ENCODE measurements at regions not wholly inside any gene's neighbourhood (a gene's known extent, or its start where the extent isn't known, plus 50 kb on each side); places are given as distances from the start of the nearest gene placed in this dataset.

DNA sequence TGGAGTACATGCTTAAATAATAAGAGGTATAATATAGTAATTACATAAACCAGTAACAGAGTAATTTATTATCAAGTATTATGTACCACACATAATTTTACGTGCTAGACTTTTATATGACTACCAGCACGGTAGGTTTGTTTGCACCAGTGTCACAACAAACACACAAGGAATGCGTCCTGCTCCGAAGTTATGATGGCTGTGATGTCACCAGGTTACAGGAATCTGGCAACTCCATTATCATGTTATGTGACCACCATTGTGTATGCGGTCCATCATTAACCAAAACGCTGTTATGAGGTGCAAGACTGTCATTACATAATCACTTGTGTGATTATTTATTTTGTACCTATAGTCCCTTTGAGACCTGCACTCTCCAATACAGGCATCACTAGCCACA is 235.2 kb upstream of the PMEPA1 start:
- H2AFZ ChIP-seq (ENCODE audit: low read length), result no peak overlapping the region
- H3K4me3 ChIP-seq (ENCODE audit: low read length, poor library complexity, severe bottlenecking), result no peak overlapping the region
- no peak overlapping the region for H3K9ac ChIP-seq (ENCODE audit: low read depth, low read length, poor library complexity, severe bottlenecking)
- H4K20me1 ChIP-seq (ENCODE audit: insufficient read depth, low read length, poor library complexity, severe bottlenecking), result no peaks in the 10 kb centered on the region
- no peaks in the 10 kb centered on the region for H3K27me3 ChIP-seq (ENCODE audit: insufficient read depth, low read length, poor library complexity, severe bottlenecking)
- H3K36me3 ChIP-seq (ENCODE audit: insufficient read depth, low read length), result no peaks in the 10 kb centered on the region
- no peaks in the 10 kb centered on the region for H3K9me2 ChIP-seq (replicated peaks; ENCODE audit: low read depth, low read length)
- no peak for TF ChIP-seq CTCF (conservative IDR thresholded peaks at IDR 0.05; ENCODE audit: low read length)
- no peaks in the 10 kb centered on the region for H3K9me3 ChIP-seq (ENCODE audit: insufficient read depth, low read depth, low read length)
- H3F3A ChIP-seq (ENCODE audit: low read depth), result no peaks in the 10 kb centered on the region
- H3K4me1 ChIP-seq (ENCODE audit: insufficient read depth, low read length, poor library complexity, severe bottlenecking), result no peaks in the 10 kb centered on the region
- H3K4me2 ChIP-seq (ENCODE audit: low read depth, low read length, poor library complexity, severe bottlenecking), result no peak overlapping the region
- no peaks in the 10 kb centered on the region for H3K79me2 ChIP-seq (ENCODE audit: insufficient read depth, low read length)

DNA sequence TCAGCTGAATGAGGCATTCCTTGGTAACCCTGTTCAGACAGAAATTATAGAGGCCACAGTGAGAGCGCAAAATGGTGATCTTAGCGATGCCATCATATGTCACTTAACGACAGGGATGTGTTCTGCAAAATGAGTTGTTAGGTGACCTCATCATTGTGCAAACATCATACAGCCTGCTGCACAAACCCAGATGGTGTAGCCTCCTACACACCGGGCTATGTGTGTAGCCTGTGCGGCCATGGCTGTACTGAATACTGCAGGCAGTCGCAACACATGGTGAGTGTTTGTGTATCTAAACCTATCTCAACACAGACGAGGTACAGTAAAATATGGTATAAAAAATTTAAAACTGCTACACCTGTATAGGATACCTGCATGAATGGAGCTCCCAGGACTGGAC is 234.1 kb upstream of the PMEPA1 start:
- Histone ChIP-seq H4K20me1 (ENCODE audit: insufficient read depth, low read length, poor library complexity, severe bottlenecking) (no peaks in the 10 kb centered on the region), H3K9ac (ENCODE audit: low read depth, low read length, poor library complexity, severe bottlenecking) (no peak overlapping the region), H3F3A (ENCODE audit: low read depth) (no peaks in the 10 kb centered on the region), H3K27me3 (ENCODE audit: insufficient read depth, low read length, poor library complexity, severe bottlenecking) (no peaks in the 10 kb centered on the region), H3K36me3 (ENCODE audit: insufficient read depth, low read length) (no peaks in the 10 kb centered on the region), H2AFZ (ENCODE audit: low read length) (no peak overlapping the region), H3K4me3 (ENCODE audit: low read length, poor library complexity, severe bottlenecking) (no peak overlapping the region), H3K4me1 (ENCODE audit: insufficient read depth, low read length, poor library complexity, severe bottlenecking) (no peaks in the 10 kb centered on the region), H3K4me2 (ENCODE audit: low read depth, low read length, poor library complexity, severe bottlenecking) (no peak overlapping the region), H3K9me3 (ENCODE audit: insufficient read depth, low read depth, low read length) (no peaks in the 10 kb centered on the region), H3K9me2 (replicated peaks; ENCODE audit: low read depth, low read length) (no peaks in the 10 kb centered on the region), H3K79me2 (ENCODE audit: insufficient read depth, low read length) (no peaks in the 10 kb centered on the region)
- TF ChIP-seq EZH2phosphoT487 (IDR thresholded peaks at IDR 0.05; ENCODE audit: borderline replicate concordance) (no peak), CTCF (conservative IDR thresholded peaks at IDR 0.05; ENCODE audit: low read length) (no peak)

DNA sequence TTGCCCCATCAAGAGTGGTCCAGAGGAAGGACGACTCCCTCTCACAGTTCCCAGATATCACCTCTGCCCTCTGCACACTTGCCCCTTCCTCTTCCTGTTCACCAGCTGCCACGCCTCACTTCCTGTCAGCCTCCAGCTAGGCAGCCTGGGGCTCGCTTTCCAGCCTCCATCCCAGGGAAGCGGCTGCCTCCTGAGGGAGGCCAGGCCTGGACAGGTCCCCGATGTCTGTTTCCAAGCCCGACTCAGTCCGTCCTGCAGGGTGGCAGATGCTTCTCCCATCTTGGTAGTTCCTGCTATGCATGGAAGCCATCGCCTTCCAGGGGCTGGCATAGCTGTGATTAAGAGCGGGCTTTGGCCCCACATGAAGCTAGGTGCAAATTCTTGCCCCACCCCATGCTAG is 233.5 kb upstream of the PMEPA1 start:
- no peaks in the 10 kb centered on the region for H3K4me1 ChIP-seq (ENCODE audit: insufficient read depth, low read length, poor library complexity, severe bottlenecking)
- H3K4me3 ChIP-seq (ENCODE audit: low read length, poor library complexity, severe bottlenecking), result no peak overlapping the region
- H3K36me3 ChIP-seq (ENCODE audit: insufficient read depth, low read length), result no peaks in the 10 kb centered on the region
- H2AFZ ChIP-seq (ENCODE audit: low read length), result no peak overlapping the region
- H3K79me2 ChIP-seq (ENCODE audit: insufficient read depth, low read length), result no peaks in the 10 kb centered on the region
- H3K4me2 ChIP-seq (ENCODE audit: low read depth, low read length, poor library complexity, severe bottlenecking), result no peak overlapping the region
- H3K9me3 ChIP-seq (ENCODE audit: insufficient read depth, low read depth, low read length), result no peaks in the 10 kb centered on the region
- no peaks in the 10 kb centered on the region for H4K20me1 ChIP-seq (ENCODE audit: insufficient read depth, low read length, poor library complexity, severe bottlenecking)
- H3K9ac ChIP-seq (ENCODE audit: low read depth, low read length, poor library complexity, severe bottlenecking), result no peak overlapping the region
- no peak for TF ChIP-seq CTCF (conservative IDR thresholded peaks at IDR 0.05; ENCODE audit: low read length)
- no peak for TF ChIP-seq EZH2phosphoT487 (IDR thresholded peaks at IDR 0.05; ENCODE audit: borderline replicate concordance)
- H3K9me2 ChIP-seq (replicated peaks; ENCODE audit: low read depth, low read length), result no peaks in the 10 kb centered on the region
- H3K27me3 ChIP-seq (ENCODE audit: insufficient read depth, low read length, poor library complexity, severe bottlenecking), result no peaks in the 10 kb centered on the region
- no peaks in the 10 kb centered on the region for H3F3A ChIP-seq (ENCODE audit: low read depth)
